GM10248 (cell line): ENCODE measurements at regions not wholly inside any gene's neighbourhood (a gene's known extent, or its start where the extent isn't known, plus 50 kb on each side); places are given as distances from the start of the nearest gene placed in this dataset.
"Not testable (repeated sequence)": the region's sequence is repeated elsewhere in the genome, so short reads cannot be mapped to it uniquely, and the experiment has no call there.

Experiments used
- CTCF ChIA-PET: fragments of 300-600 bp; sonication (Branson Sonifier 250); formaldehyde crosslinking; extraction: SDS; loops from one replicate; lab custom pipeline; 2021; ENCODE audit warnings: antibody characterized with exemption; lab: Yijun Ruan, JAX
- POLR2A ChIA-PET: fragments of 350-650 bp; sonication (Branson Sonifier 250); formaldehyde crosslinking; extraction: SDS; loops from one replicate; lab custom pipeline; 2020; ENCODE audit warnings: antibody characterized with exemption; lab: Yijun Ruan, JAX
- DNase-seq: peaks from one replicate; pipeline ENCODE4 v3.0.0; 2012; ENCODE audit errors: extremely low spot score
- CTCF ChIP-seq: IDR thresholded peaks from 2 replicates; pipeline ENCODE4 v1.5.1; 2012; ENCODE audit warnings: mild to moderate bottlenecking, low read depth; ENCODE audit errors: extremely low read depth, missing control alignments, control extremely low read depth

- CTCF ChIA-PET: interaction anchor here (0.8 to 1.0 kb wide), 2 partner anchors 10 to 30 kb away, joined by 3 to 4 read pairs; no protein-coding TSS in a partner anchor
- no peak for DNase-seq
- POLR2A ChIA-PET: no interaction called here
- TF ChIP-seq CTCF: no peak
Observed at GRCh38 chr3:72065872-72066641, 281.1 kb upstream of the PROK2 start.

GRCh38 chr3:72065236-72065635 is 280.3 kb upstream of the PROK2 start:
- DNase-seq: no peak
- CTCF ChIA-PET: no interaction called here
- POLR2A ChIA-PET: no interaction called here
- TF ChIP-seq CTCF: no peak

- POLR2A ChIA-PET, CTCF ChIA-PET, DNase-seq: not testable (repeated sequence)
Observed at GRCh38 chr3:72064727-72065126, 279.8 kb upstream of the PROK2 start.

GRCh38 chr3:72062017-72062416 is 277.1 kb upstream of the PROK2 start:
- CTCF ChIA-PET: no interaction called here
- POLR2A ChIA-PET: no interaction called here
- TF ChIP-seq CTCF: no peak
- DNase-seq: no peak

DNA sequence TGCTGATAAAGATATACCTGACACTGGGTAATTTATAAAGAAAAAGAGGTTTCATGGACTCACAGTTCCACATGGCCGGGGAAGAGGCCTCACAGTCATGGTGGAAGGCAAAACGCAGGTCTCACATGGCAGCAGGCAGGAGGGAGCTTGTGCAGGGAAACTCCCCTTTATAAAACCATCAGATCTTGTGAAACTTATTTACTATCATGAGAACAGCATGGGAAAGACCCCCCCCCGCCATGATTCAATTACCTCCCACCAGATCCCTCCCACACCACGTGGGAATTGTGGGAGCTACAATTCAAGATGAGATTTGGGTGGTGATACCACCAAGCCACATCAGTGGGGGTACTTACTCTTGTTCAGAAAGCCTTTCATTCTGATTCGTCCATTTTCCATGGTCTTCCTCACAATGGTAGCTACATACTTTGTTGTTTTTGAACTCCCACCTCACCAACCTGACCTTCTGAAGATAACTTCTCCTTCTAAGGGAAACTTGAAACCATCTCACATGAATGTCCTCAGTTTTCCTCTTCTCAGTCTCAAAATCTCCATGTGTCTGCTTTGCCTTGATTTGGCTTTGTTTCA is 275.6 kb upstream of the PROK2 start:
- TF ChIP-seq CTCF: no peak
- no peak for DNase-seq
- POLR2A ChIA-PET: no interaction called here
- CTCF ChIA-PET: interaction anchor here (0.8 to 1.7 kb wide), 4 partner anchors 9 to 13 kb away, joined by 3 to 4 read pairs (median 3); no protein-coding TSS in a partner anchor

GRCh38 chr3:72058493-72059081 is 273.6 kb upstream of the PROK2 start:
- ChIA-PET POLR2A (no interaction called here), CTCF (interaction anchor here (0.9 to 1.3 kb wide), 2 partner anchors 13 to 182 kb away, joined by 3 to 5 read pairs; no protein-coding TSS in a partner anchor)
- TF ChIP-seq CTCF: no peak
- DNase-seq: no peak
